ENCODE measurements at regions not wholly inside any gene's neighbourhood (a gene's known extent, or its start where the extent isn't known, plus 50 kb on each side); places are given as distances from the start of the nearest gene placed in this dataset.
"Not testable (repeated sequence)": the region's sequence is repeated elsewhere in the genome, so short reads cannot be mapped to it uniquely, and the experiment has no call there.

GRCh38 chr3:193921465-193921864, 214.5 kb upstream of the HES1 start:
- H3K9me3 Mint-ChIP-seq: peaks cover 21% of the 10 kb centered on the region
- H3K4me3 ChIP-seq: no peak overlapping the region
- no peak for TF ChIP-seq POLR2AphosphoS5 (IDR thresholded peaks at IDR 0.05; ENCODE audit: low read depth)
- no peak for TF ChIP-seq CTCF (conservative IDR thresholded peaks at IDR 0.05; ENCODE audit: low read depth in 2 of 2)
- TF ChIP-seq CREB1 (CRISPR knock-in tag; IDR thresholded peaks at IDR 0.05; ENCODE audit: low read depth): no peak
- H4K20me1 ChIP-seq (replicated peaks; ENCODE audit: insufficient read depth): no peaks in the 10 kb centered on the region
- H3K27ac ChIP-seq (ENCODE audit: low read depth): no peak overlapping the region
- 0 out of 2 replicates have a peak, but pooled peaks cover 3% of the 10 kb centered on the region for H3K9me2 ChIP-seq (ENCODE audit: insufficient read depth)
- H2AFZ ChIP-seq: no peak overlapping the region
- no peaks in the 10 kb centered on the region for H3K79me2 ChIP-seq (replicated peaks; ENCODE audit: insufficient read depth)
- H3K36me3 Mint-ChIP-seq (ENCODE audit: low read depth): peaks cover 9% of the 10 kb centered on the region
- no peaks in the 10 kb centered on the region for H3K36me3 ChIP-seq (ENCODE audit: insufficient read depth)
- no peak overlapping the region for H3K4me2 ChIP-seq
- no peak overlapping the region for H3K27ac Mint-ChIP-seq
- H3K4me1 Mint-ChIP-seq: peaks cover 4% of the 10 kb centered on the region; the same call in 2 of the 3 replicates
- no peak overlapping the region for H3K4me3 Mint-ChIP-seq
- H3K27me3 Mint-ChIP-seq (ENCODE audit: insufficient read depth, low read depth, poor library complexity): no peaks in the 10 kb centered on the region
- DNase-seq (ENCODE audit: low spot score) (no peak), ATAC-seq (no peak)
- H3F3A ChIP-seq (replicated peaks; ENCODE audit: low read depth): no peaks in the 10 kb centered on the region
- H3K4me1 ChIP-seq (ENCODE audit: insufficient read depth): no peaks in the 10 kb centered on the region
- H3K27me3 ChIP-seq (ENCODE audit: insufficient read depth): no peaks in the 10 kb centered on the region

DNA sequence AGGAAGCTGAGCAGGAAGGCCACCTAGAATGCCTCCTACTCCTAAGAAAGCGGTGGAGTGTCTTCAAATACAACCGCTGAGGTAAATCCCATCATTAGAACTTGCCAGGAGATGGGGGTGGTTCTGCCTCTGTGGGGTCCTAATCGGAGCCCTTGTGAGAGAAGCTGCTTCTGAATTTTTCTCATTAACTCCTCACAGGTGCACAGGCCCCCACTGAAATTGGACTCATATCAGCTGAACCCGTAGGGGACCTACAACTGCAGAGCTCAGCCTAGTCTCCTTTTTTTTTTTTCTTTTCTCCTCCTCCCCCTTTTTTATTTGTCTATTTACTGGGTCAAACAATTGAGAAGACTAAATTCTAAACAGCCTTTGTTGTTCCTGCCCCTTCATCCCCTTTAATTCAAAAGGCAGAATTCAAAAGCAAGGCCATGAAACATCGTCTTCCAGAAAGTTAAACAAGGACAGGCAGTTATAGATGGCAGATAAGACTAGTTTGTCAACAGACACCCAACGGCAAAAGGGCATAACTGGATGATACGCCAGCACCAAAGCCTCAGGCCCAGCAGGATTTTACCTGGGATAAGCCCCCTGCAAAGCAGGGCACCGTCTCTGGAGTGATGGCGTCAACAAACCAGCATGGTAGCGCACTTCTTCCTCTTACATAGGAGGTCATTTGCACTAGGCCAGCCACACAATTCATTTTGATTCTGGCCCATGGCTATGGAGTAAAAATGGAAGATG, 213.7 kb upstream of the HES1 start:
- no peak for DNase-seq (ENCODE audit: low spot score)
- peaks cover 4% of the 10 kb centered on the region; the same call in 2 of the 3 replicates for H3K4me1 Mint-ChIP-seq
- H3K36me3 Mint-ChIP-seq (ENCODE audit: low read depth): peaks cover 9% of the 10 kb centered on the region
- ATAC-seq: no peak
- Histone ChIP-seq H2AFZ (no peak overlapping the region), H3K36me3 (ENCODE audit: insufficient read depth) (no peaks in the 10 kb centered on the region), H3K4me1 (ENCODE audit: insufficient read depth) (no peaks in the 10 kb centered on the region), H3K27ac (ENCODE audit: low read depth) (no peak overlapping the region), H3F3A (replicated peaks; ENCODE audit: low read depth) (no peaks in the 10 kb centered on the region), H3K9me2 (ENCODE audit: insufficient read depth) (0 out of 2 replicates have a peak, but pooled peaks cover 3% of the 10 kb centered on the region), H3K4me2 (no peak overlapping the region), H4K20me1 (replicated peaks; ENCODE audit: insufficient read depth) (no peaks in the 10 kb centered on the region), H3K79me2 (replicated peaks; ENCODE audit: insufficient read depth) (no peaks in the 10 kb centered on the region), H3K27me3 (ENCODE audit: insufficient read depth) (no peaks in the 10 kb centered on the region), H3K4me3 (no peak overlapping the region)
- no peak overlapping the region for H3K4me3 Mint-ChIP-seq
- peaks cover 22% of the 10 kb centered on the region for H3K9me3 Mint-ChIP-seq
- H3K27me3 Mint-ChIP-seq (ENCODE audit: insufficient read depth, low read depth, poor library complexity): peaks cover 2% of the 10 kb centered on the region
- no peak for TF ChIP-seq NANOG (IDR thresholded peaks at IDR 0.05; ENCODE audit: borderline replicate concordance)
- TF ChIP-seq EZH2phosphoT487 (IDR thresholded peaks at IDR 0.05; ENCODE audit: unreplicated experiment): no peak
- TF ChIP-seq REST (IDR thresholded peaks at IDR 0.05; ENCODE audit: unreplicated experiment): no peak
- no peak for TF ChIP-seq CREB1 (CRISPR knock-in tag; IDR thresholded peaks at IDR 0.05; ENCODE audit: low read depth)
- TF ChIP-seq, protein P1, sequence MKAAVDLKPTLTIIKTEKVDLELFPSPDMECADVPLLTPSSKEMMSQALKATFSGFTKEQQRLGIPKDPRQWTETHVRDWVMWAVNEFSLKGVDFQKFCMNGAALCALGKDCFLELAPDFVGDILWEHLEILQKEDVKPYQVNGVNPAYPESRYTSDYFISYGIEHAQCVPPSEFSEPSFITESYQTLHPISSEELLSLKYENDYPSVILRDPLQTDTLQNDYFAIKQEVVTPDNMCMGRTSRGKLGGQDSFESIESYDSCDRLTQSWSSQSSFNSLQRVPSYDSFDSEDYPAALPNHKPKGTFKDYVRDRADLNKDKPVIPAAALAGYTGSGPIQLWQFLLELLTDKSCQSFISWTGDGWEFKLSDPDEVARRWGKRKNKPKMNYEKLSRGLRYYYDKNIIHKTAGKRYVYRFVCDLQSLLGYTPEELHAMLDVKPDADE (IDR thresholded peaks at IDR 0.05): no peak
- TF ChIP-seq POLR2AphosphoS5 (IDR thresholded peaks at IDR 0.05; ENCODE audit: low read depth): no peak
- no peak overlapping the region for H3K27ac Mint-ChIP-seq

DNA sequence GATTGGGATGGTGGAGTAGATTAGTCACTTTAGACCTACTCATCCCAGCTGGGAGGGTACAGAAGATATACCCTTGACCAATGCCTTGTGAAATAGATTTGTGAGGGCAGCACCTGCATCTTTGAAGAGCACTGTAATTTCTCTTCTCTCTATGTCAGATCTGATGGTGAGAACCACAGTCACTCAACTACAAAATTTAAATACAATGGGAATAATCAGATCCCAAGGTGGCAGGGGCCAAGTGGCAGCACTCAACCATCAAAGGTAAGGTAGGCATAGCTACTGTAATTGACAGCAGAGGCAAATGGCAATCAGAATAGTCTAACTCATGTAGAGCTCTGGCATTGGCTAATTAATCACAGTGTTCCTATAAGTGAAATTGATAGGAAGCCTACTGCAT, 212.0 kb upstream of the HES1 start:
- H3K9me2 ChIP-seq (ENCODE audit: insufficient read depth); H2AFZ ChIP-seq; H3K4me1 ChIP-seq (ENCODE audit: insufficient read depth); ATAC-seq; H3K36me3 Mint-ChIP-seq (ENCODE audit: low read depth); DNase-seq (ENCODE audit: low spot score); H3K27ac Mint-ChIP-seq; H3K27me3 Mint-ChIP-seq (ENCODE audit: insufficient read depth, low read depth, poor library complexity); H3K27ac ChIP-seq (ENCODE audit: low read depth); H3K4me2 ChIP-seq; H3K36me3 ChIP-seq (ENCODE audit: insufficient read depth); H3F3A ChIP-seq (replicated peaks; ENCODE audit: low read depth); H3K4me3 ChIP-seq; H3K4me3 Mint-ChIP-seq; H4K20me1 ChIP-seq (replicated peaks; ENCODE audit: insufficient read depth); H3K27me3 ChIP-seq (ENCODE audit: insufficient read depth); H3K4me1 Mint-ChIP-seq; H3K79me2 ChIP-seq (replicated peaks; ENCODE audit: insufficient read depth): not testable (repeated sequence)
- peaks cover 22% of the 10 kb centered on the region for H3K9me3 Mint-ChIP-seq

- peaks cover 22% of the 10 kb centered on the region for H3K9me3 Mint-ChIP-seq
- not testable (repeated sequence) for H3K4me2 ChIP-seq; H3K4me1 Mint-ChIP-seq; H3K4me3 Mint-ChIP-seq; H3K27me3 ChIP-seq (ENCODE audit: insufficient read depth); ATAC-seq; H3K79me2 ChIP-seq (replicated peaks; ENCODE audit: insufficient read depth); H3K9me2 ChIP-seq (ENCODE audit: insufficient read depth); H3K36me3 ChIP-seq (ENCODE audit: insufficient read depth); H4K20me1 ChIP-seq (replicated peaks; ENCODE audit: insufficient read depth); H3K27ac ChIP-seq (ENCODE audit: low read depth); H3K4me3 ChIP-seq; H3K4me1 ChIP-seq (ENCODE audit: insufficient read depth); H2AFZ ChIP-seq; H3K36me3 Mint-ChIP-seq (ENCODE audit: low read depth); H3K27me3 Mint-ChIP-seq (ENCODE audit: insufficient read depth, low read depth, poor library complexity); DNase-seq (ENCODE audit: low spot score); H3K27ac Mint-ChIP-seq; H3F3A ChIP-seq (replicated peaks; ENCODE audit: low read depth)
These were observed 209.9 kb upstream of the HES1 start for GRCh38 chr3:193926071-193926470.
